ENCODE measurements at regions not wholly inside any gene's neighbourhood (a gene's known extent, or its start where the extent isn't known, plus 50 kb on each side); places are given as distances from the start of the nearest gene placed in this dataset.

DNA sequence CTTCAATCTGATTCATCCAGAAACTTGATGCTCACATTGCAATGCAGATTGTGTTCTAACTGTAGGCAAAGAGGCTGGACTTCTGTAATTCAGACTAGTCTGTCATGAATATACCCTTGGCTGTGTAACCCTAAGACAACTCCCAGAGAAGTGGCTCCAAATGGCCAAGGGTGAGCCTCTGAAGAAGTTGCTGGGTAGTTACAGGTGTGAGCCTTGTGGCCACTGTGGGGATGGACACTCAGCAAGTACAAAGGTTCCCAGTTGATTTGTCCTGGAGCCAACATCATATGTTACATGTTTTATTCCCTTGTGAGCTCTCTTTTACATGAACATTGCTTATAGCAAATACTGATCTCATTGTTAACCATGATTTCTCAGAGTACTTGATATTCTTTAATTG lies 94.8 kb upstream of the KCNJ3 start:
- no peak overlapping the region for H3K9ac ChIP-seq (ENCODE audit: low read length)
- H3K9me2 ChIP-seq (replicated peaks; ENCODE audit: insufficient read depth, low read length), result no peaks in the 10 kb centered on the region
- no peaks in the 10 kb centered on the region for H3K27me3 ChIP-seq (ENCODE audit: low read length)
- H4K20me1 ChIP-seq (ENCODE audit: low read depth, low read length), result no peaks in the 10 kb centered on the region
- H3K36me3 ChIP-seq (ENCODE audit: low read length), result no peaks in the 10 kb centered on the region
- H3K4me3 ChIP-seq (ENCODE audit: insufficient read depth, low read length, poor library complexity, severe bottlenecking), result no peak overlapping the region
- no peaks in the 10 kb centered on the region for H3F3A ChIP-seq (ENCODE audit: insufficient read depth)
- TF ChIP-seq EZH2phosphoT487 (conservative IDR thresholded peaks at IDR 0.05; ENCODE audit: low read length), result no peak
- TF ChIP-seq, protein P1, sequence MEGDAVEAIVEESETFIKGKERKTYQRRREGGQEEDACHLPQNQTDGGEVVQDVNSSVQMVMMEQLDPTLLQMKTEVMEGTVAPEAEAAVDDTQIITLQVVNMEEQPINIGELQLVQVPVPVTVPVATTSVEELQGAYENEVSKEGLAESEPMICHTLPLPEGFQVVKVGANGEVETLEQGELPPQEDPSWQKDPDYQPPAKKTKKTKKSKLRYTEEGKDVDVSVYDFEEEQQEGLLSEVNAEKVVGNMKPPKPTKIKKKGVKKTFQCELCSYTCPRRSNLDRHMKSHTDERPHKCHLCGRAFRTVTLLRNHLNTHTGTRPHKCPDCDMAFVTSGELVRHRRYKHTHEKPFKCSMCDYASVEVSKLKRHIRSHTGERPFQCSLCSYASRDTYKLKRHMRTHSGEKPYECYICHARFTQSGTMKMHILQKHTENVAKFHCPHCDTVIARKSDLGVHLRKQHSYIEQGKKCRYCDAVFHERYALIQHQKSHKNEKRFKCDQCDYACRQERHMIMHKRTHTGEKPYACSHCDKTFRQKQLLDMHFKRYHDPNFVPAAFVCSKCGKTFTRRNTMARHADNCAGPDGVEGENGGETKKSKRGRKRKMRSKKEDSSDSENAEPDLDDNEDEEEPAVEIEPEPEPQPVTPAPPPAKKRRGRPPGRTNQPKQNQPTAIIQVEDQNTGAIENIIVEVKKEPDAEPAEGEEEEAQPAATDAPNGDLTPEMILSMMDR (IDR thresholded peaks at IDR 0.05; ENCODE audit: insufficient read depth, low read length, poor library complexity, severe bottlenecking), result no peak
- no peak overlapping the region for H3K27ac ChIP-seq (ENCODE audit: low read depth, low read length)
- H3K79me2 ChIP-seq (ENCODE audit: insufficient read depth, low read length), result no peaks in the 10 kb centered on the region
- H3K4me2 ChIP-seq (ENCODE audit: low read depth, low read length, poor library complexity, severe bottlenecking), result no peak overlapping the region
- H2AFZ ChIP-seq (ENCODE audit: low read depth, low read length, severe bottlenecking), result no peak overlapping the region
- no peaks in the 10 kb centered on the region for H3K9me3 ChIP-seq (ENCODE audit: insufficient read depth, low read length)

DNA sequence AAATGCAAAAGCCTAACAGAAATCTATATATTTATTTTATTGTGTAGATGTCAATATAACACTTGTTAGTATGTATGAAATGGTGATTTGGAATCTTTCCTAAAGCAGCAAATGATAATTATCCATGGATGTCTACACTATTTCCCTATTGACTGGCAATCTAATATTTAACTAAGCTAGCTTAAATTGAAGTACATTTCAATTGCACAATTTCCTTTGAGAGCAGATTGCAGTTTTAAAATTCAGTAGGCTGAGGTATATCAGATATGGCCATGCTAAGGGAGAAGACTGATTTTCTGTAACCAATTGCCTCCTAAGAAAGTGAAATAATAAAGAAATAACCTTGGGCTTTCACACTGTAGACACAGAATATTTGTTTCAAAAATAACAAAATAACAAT lies 90.1 kb upstream of the KCNJ3 start:
- H3K4me3 ChIP-seq (ENCODE audit: insufficient read depth, low read length, poor library complexity, severe bottlenecking), result no peak overlapping the region
- H3K4me2 ChIP-seq (ENCODE audit: low read depth, low read length, poor library complexity, severe bottlenecking), result no peak overlapping the region
- H3K27ac ChIP-seq (ENCODE audit: low read depth, low read length), result no peak overlapping the region
- no peaks in the 10 kb centered on the region for H3K79me2 ChIP-seq (ENCODE audit: insufficient read depth, low read length)
- H4K20me1 ChIP-seq (ENCODE audit: low read depth, low read length), result no peaks in the 10 kb centered on the region
- no peaks in the 10 kb centered on the region for H3K36me3 ChIP-seq (ENCODE audit: low read length)
- TF ChIP-seq, protein P1 (IDR thresholded peaks at IDR 0.05; ENCODE audit: insufficient read depth, low read length, poor library complexity, severe bottlenecking), result no peak
- no peak for TF ChIP-seq EZH2phosphoT487 (conservative IDR thresholded peaks at IDR 0.05; ENCODE audit: low read length)
- no peaks in the 10 kb centered on the region for H3K9me2 ChIP-seq (replicated peaks; ENCODE audit: insufficient read depth, low read length)
- no peak overlapping the region for H2AFZ ChIP-seq (ENCODE audit: low read depth, low read length, severe bottlenecking)
- no peaks in the 10 kb centered on the region for H3F3A ChIP-seq (ENCODE audit: insufficient read depth)
- H3K9me3 ChIP-seq (ENCODE audit: insufficient read depth, low read length), result no peaks in the 10 kb centered on the region
- H3K9ac ChIP-seq (ENCODE audit: low read length), result no peak overlapping the region
- H3K27me3 ChIP-seq (ENCODE audit: low read length), result no peaks in the 10 kb centered on the region

DNA sequence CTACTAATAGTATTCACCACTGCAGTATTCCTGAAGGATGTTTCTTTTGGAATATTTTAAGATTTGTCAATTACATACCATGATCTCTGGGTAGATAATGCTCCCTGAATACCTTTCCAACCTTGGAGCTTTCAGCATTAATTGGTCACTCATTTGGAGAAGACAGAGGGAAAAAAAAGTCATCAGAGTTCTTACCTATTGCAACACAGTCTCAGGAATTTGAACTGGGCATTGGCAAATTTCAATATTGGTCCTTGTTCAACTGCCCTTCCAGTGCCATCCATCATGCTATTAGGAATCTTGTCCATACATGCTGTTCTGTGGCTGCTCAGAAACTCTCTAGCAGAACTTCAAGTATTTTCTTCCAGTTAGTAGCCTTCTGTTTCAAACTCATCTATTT lies 83.6 kb upstream of the KCNJ3 start:
- H3K27ac ChIP-seq (ENCODE audit: low read depth, low read length), result no peak overlapping the region
- TF ChIP-seq, protein P1 (IDR thresholded peaks at IDR 0.05; ENCODE audit: insufficient read depth, low read length, poor library complexity, severe bottlenecking), result no peak
- no peak for TF ChIP-seq EZH2phosphoT487 (conservative IDR thresholded peaks at IDR 0.05; ENCODE audit: low read length)
- H2AFZ ChIP-seq (ENCODE audit: low read depth, low read length, severe bottlenecking), result no peak overlapping the region

More for the DNA sequence above, 83.6 kb upstream of the KCNJ3 start:
- H3K9ac ChIP-seq (ENCODE audit: low read length), result no peak overlapping the region
- no peak overlapping the region for H3K4me2 ChIP-seq (ENCODE audit: low read depth, low read length, poor library complexity, severe bottlenecking)
- H3K9me3 ChIP-seq (ENCODE audit: insufficient read depth, low read length), result no peaks in the 10 kb centered on the region
- H3K36me3 ChIP-seq (ENCODE audit: low read length), result no peaks in the 10 kb centered on the region
- no peaks in the 10 kb centered on the region for H3K27me3 ChIP-seq (ENCODE audit: low read length)
- no peaks in the 10 kb centered on the region for H4K20me1 ChIP-seq (ENCODE audit: low read depth, low read length)
- no peaks in the 10 kb centered on the region for H3F3A ChIP-seq (ENCODE audit: insufficient read depth)
- H3K9me2 ChIP-seq (replicated peaks; ENCODE audit: insufficient read depth, low read length), result no peaks in the 10 kb centered on the region
- H3K79me2 ChIP-seq (ENCODE audit: insufficient read depth, low read length), result no peaks in the 10 kb centered on the region
- no peak overlapping the region for H3K4me3 ChIP-seq (ENCODE audit: insufficient read depth, low read length, poor library complexity, severe bottlenecking)
